Pancreas (tissue), 10 donors: ENCODE measurements at regions not wholly inside any gene's neighbourhood (a gene's known extent, or its start where the extent isn't known, plus 50 kb on each side); places are given as distances from the start of the nearest gene placed in this dataset.
A peak's percentile ranks its signal among the peaks of the same experiment; 100 is the strongest.
"Not testable (repeated sequence)": the region's sequence is repeated elsewhere in the genome, so short reads cannot be mapped to it uniquely, and the experiment has no call there.

ENCODE experiments used
- ATAC-seq, 4 donors: fragments of 200-7000 bp; cut with Tn5 transposase; one replicate each; pipeline versions ENCODE4 v1.8.0 to v1.9.1; 2020; ENCODE audit warnings: mild to moderate bottlenecking in 4 of 4, moderate library complexity in 4 of 4
- DNase-seq, 6 donors: peaks; one replicate each; pipeline ENCODE4 v3.0.0-alpha.2; 2020
- FAIRE-seq: peaks from 2 replicates; lab custom pipeline; 2012; peaks lifted over from hg19 to GRCh38; lab: Jason Lieb, UNC
- H3K27ac ChIP-seq, 4 donors: fragments of 200-600 bp; sonication (generic); 1 replicate in 3 of 4; 2 replicates in 1 of 4; pipeline versions ENCODE4 v1.5.0 to v1.8.0; 2020
- H3K27me3 ChIP-seq, 4 donors: fragments of 200-600 bp; one replicate each; pipeline ENCODE4 v1.8.0; 2021
- H3K36me3 ChIP-seq, 3 donors: fragments of 200-600 bp; sonication (generic) in 1 of 3; one replicate each; pipeline versions ENCODE4 v1.5.0 to v1.8.0; 2020 to 2021
- H3K4me1 ChIP-seq, 3 donors: fragments of 200-600 bp; one replicate each; pipeline ENCODE4 v1.8.0; 2021
- H3K4me3 ChIP-seq, 4 donors: fragments of 200-600 bp; sonication (generic) in 2 of 4; one replicate each; pipeline versions ENCODE4 v1.5.0 to v1.8.0; 2020 to 2021
- H3K9me3 ChIP-seq, 4 donors: fragments of 200-600 bp; one replicate each; pipeline ENCODE4 v1.8.0; 2021
- CTCF ChIP-seq, 4 donors: fragments of 200-600 bp; sonication (generic) in 3 of 4; IDR thresholded peaks; one replicate each; pipeline versions ENCODE4 v1.5.0 to v1.8.0; 2021; ENCODE audit warnings: antibody characterized with exemption in 4 of 4
- WGBS, 2 donors: extraction: QIAGEN DNeasy Blood & Tissue Kit; methylation state at CpG; one replicate each; pipeline ENCODE4 v1.1.7; 2013; 5-methylcytosine and 5-hydroxymethylcytosine counted together
- intact Hi-C, 3 donors: fragments of 100-400 bp; cut with DNase I; formaldehyde crosslinking; loops; one replicate each; pipeline versions ENCODE4 v1.11.1 to v1.14.2; 2022
- donor health status: healthy with polysubstance abuse.
- donor health status: DM: no; HTN: no; CAD: no; lungs with moderate emphysema.
- donor health status: DM: no; HTN: no; CAD: no.
- donor health status: control.
- donor health status: control.
- donor health status: Bipolar disorder and iron deficiency.
- donor health status: DM: yes; HTN: yes; CAD: no.
- donor health status: DM: no; HTN: no; CAD: no.
- donor health status: DM: no; HTN: no; CAD: no.
- donor health status: DM: yes; HTN: yes; CAD: no.

GRCh38 chr1:233750139-233750538 is 136.2 kb downstream of the KCNK1 start:
- Histone ChIP-seq H3K4me1 (no peaks in the 10 kb centered on the region), H3K9me3 (no peaks in the 10 kb centered on the region), H3K4me3 (no peak overlapping the region), H3K36me3 (no peaks in the 10 kb centered on the region), H3K27ac (no peak overlapping the region), H3K27me3 (no peaks in the 10 kb centered on the region)
- no peak for TF ChIP-seq CTCF (IDR thresholded peaks at IDR 0.05)
- ATAC-seq, result no peak
- no peak for DNase-seq
- FAIRE-seq, result no peak
- 88 to 93% methylated on average over 1 of the region's 1 CpG for WGBS, 2 donors
- intact Hi-C loops, result no loop called here

- DNase-seq, result no peak
- no peak for TF ChIP-seq CTCF (IDR thresholded peaks at IDR 0.05)
- ATAC-seq, result peak in 1 of 4 donors; percentile 19
- WGBS, 2 donors, result 20 to 25% methylated on average over 1 of the region's 1 CpG
- H3K9me3 ChIP-seq, result no peaks in the 10 kb centered on the region
- H3K4me1 ChIP-seq, result no peaks in the 10 kb centered on the region
- no peaks in the 10 kb centered on the region for H3K36me3 ChIP-seq
- FAIRE-seq, result no peak
- no peak overlapping the region for H3K27ac ChIP-seq
- peaks cover 0 to 5% (median 0%) of the 10 kb centered on the region in 4 donors for H3K27me3 ChIP-seq
- no peak overlapping the region for H3K4me3 ChIP-seq
- intact Hi-C loops, result no loop called here
These were observed 144.8 kb upstream of the SLC35F3 start for GRCh38 chr1:233759665-233760064.

- H3K27me3 ChIP-seq, intact Hi-C loops, H3K9me3 ChIP-seq, DNase-seq, FAIRE-seq, ATAC-seq, H3K4me3 ChIP-seq, H3K4me1 ChIP-seq, H3K36me3 ChIP-seq, H3K27ac ChIP-seq: not testable (repeated sequence)
- 96 to 97% methylated on average over 3 of the region's 3 CpGs for WGBS, 2 donors
These were observed 140.2 kb upstream of the SLC35F3 start for GRCh38 chr1:233764304-233764703.

DNA sequence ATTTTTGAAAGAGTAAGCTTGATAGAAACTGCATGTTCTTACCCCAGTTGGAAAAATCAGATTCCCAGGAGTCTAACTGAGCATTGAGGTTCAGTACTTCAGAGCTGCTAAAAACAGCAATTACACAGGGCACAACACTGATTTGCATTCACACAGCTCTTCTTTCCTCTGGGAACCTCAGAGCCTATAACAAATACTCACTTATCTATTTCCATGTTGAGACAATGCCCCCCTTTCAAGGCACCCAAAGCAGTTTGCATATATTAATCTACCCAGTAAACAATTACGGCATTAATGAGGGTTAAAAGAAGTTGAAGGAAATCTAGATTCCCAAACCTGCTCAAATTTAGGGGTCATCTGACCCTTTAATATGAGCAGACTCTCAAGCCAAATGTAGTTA is 126.9 kb upstream of the SLC35F3 start:
- no peak for DNase-seq
- intact Hi-C loops, result no loop called here
- TF ChIP-seq CTCF (IDR thresholded peaks at IDR 0.05), result no peak
- Histone ChIP-seq H3K9me3 (no peaks in the 10 kb centered on the region), H3K27me3 (no peaks in the 10 kb centered on the region), H3K27ac (no peak overlapping the region), H3K4me3 (no peak overlapping the region), H3K4me1 (no peaks in the 10 kb centered on the region), H3K36me3 (no peaks in the 10 kb centered on the region)
- 85 to 91% methylated on average over 1 of the region's 1 CpG for WGBS, 2 donors
- FAIRE-seq, result no peak
- ATAC-seq, result no peak

DNA sequence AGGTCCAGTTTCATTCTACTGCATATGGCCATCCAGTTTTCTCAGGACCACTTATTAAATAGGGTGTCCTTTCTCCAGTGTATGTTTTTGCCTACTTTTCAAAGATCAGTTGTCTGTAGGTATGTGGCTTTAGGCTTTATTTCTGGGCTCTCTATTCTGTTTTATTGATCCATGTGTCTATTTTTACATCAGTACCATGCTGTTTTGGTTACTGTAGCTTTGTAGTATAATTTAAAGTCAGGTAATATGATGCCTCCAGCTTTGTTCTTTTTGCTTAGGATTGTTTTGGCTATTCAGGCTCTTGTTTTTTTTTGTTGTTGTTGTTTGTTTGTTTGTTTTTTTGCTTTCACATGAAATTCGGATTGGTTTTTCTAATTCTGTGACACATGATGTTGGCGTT is 124.4 kb upstream of the SLC35F3 start:
- no peak for TF ChIP-seq CTCF (IDR thresholded peaks at IDR 0.05)
- H3K27me3 ChIP-seq, result no peaks in the 10 kb centered on the region
- no peaks in the 10 kb centered on the region for H3K36me3 ChIP-seq
- intact Hi-C loops, result no loop called here
- DNase-seq (no peak), FAIRE-seq (no peak), ATAC-seq (no peak)
- H3K4me3 ChIP-seq, result no peak overlapping the region
- 68 to 89% methylated on average over 2 of the region's 2 CpGs for WGBS, 2 donors
- H3K27ac ChIP-seq, result no peak overlapping the region
- no peaks in the 10 kb centered on the region for H3K9me3 ChIP-seq
- H3K4me1 ChIP-seq, result no peaks in the 10 kb centered on the region
